GM12878 (cell line): ENCODE measurements at regions not wholly inside any gene's neighbourhood (a gene's known extent, or its start where the extent isn't known, plus 50 kb on each side); places are given as distances from the start of the nearest gene placed in this dataset.

Experiments used
- ATF2 ChIP-seq: IDR thresholded peaks from 2 replicates; pipeline ENCODE4 v1.6.1; 2012; ENCODE audit warnings: low read length, inconsistent platforms
- CHD4 ChIP-seq: fragments of 200-600 bp; sonication (generic); IDR thresholded peaks from 2 replicates; pipeline ENCODE4 v1.6.1; 2016; ENCODE audit warnings: mild to moderate bottlenecking
- CTCF ChIP-seq, 3 experiments: IDR thresholded peaks in 2 of 3; conservative IDR thresholded peaks in 1 of 3; 2 replicates each; pipeline ENCODE4 v1.5.1; 2011; ENCODE audit warnings: low read depth in 3 of 3, low read length in 3 of 3, mild to moderate bottlenecking in 3 of 3, control low read depth in 2 of 3, moderate library complexity in 2 of 3, inconsistent platforms in 1 of 3, mixed read lengths in 1 of 3; ENCODE audit not compliant: control insufficient read depth in 2 of 3, insufficient read depth in 1 of 3; ENCODE audit errors: extremely low read depth in 1 of 3
- RUNX3 ChIP-seq: IDR thresholded peaks from 2 replicates; pipeline ENCODE4 v1.6.1; 2012; ENCODE audit warnings: low read length, inconsistent platforms
- SUPT20H ChIP-seq: IDR thresholded peaks from 2 replicates; pipeline ENCODE4 v1.6.1; 2011; ENCODE audit warnings: low read depth, mild to moderate bottlenecking, low read length, moderate library complexity, borderline replicate concordance; ENCODE audit not compliant: control insufficient read depth
- TF ChIP-seq, protein P1 (sequence below): fragments of 450-650 bp; IDR thresholded peaks from 2 replicates; pipeline ENCODE4 v1.6.1; 2016; ENCODE audit warnings: mild to moderate bottlenecking, moderate library complexity, borderline replicate concordance
- TF ChIP-seq, protein P2 (sequence below): IDR thresholded peaks from 2 replicates; pipeline ENCODE4 v1.6.1; 2011; ENCODE audit warnings: low read depth, low read length, improper control_type of control experiment, borderline replicate concordance

- no peak for TF ChIP-seq CTCF (IDR thresholded peaks at IDR 0.05 in 2 of 3, conservative IDR thresholded peaks at IDR 0.05 in 1 of 3; ENCODE audit: control insufficient read depth in 2 of 3, extremely low read depth in 1 of 3, insufficient read depth in 1 of 3, low read depth in 3 of 3, low read length in 3 of 3)
- TF ChIP-seq, protein P1, sequence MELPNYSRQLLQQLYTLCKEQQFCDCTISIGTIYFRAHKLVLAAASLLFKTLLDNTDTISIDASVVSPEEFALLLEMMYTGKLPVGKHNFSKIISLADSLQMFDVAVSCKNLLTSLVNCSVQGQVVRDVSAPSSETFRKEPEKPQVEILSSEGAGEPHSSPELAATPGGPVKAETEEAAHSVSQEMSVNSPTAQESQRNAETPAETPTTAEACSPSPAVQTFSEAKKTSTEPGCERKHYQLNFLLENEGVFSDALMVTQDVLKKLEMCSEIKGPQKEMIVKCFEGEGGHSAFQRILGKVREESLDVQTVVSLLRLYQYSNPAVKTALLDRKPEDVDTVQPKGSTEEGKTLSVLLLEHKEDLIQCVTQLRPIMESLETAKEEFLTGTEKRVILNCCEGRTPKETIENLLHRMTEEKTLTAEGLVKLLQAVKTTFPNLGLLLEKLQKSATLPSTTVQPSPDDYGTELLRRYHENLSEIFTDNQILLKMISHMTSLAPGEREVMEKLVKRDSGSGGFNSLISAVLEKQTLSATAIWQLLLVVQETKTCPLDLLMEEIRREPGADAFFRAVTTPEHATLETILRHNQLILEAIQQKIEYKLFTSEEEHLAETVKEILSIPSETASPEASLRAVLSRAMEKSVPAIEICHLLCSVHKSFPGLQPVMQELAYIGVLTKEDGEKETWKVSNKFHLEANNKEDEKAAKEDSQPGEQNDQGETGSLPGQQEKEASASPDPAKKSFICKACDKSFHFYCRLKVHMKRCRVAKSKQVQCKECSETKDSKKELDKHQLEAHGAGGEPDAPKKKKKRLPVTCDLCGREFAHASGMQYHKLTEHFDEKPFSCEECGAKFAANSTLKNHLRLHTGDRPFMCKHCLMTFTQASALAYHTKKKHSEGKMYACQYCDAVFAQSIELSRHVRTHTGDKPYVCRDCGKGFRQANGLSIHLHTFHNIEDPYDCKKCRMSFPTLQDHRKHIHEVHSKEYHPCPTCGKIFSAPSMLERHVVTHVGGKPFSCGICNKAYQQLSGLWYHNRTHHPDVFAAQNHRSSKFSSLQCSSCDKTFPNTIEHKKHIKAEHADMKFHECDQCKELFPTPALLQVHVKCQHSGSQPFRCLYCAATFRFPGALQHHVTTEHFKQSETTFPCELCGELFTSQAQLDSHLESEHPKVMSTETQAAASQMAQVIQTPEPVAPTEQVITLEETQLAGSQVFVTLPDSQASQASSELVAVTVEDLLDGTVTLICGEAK: no peak
- no peak for TF ChIP-seq RUNX3
- TF ChIP-seq ATF2: no peak
- no peak for TF ChIP-seq SUPT20H
- TF ChIP-seq, protein P2, sequence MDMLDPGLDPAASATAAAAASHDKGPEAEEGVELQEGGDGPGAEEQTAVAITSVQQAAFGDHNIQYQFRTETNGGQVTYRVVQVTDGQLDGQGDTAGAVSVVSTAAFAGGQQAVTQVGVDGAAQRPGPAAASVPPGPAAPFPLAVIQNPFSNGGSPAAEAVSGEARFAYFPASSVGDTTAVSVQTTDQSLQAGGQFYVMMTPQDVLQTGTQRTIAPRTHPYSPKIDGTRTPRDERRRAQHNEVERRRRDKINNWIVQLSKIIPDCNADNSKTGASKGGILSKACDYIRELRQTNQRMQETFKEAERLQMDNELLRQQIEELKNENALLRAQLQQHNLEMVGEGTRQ: no peak
- TF ChIP-seq CHD4: no peak
Measured at GRCh38 chr6:113512576-113512975, 344.6 kb upstream of the MARCKS start.
